ENCODE measurements at regions not wholly inside any gene's neighbourhood (a gene's known extent, or its start where the extent isn't known, plus 50 kb on each side); places are given as distances from the start of the nearest gene placed in this dataset.

GRCh38 chr10:113219446-113219845, 269.4 kb downstream of the TCF7L2 start:
- DNase-seq (ENCODE audit: low read depth): no peak

- DNase-seq (ENCODE audit: low read depth): no peak
Observed at GRCh38 chr10:113221756-113222168, 271.7 kb downstream of the TCF7L2 start.

- DNase-seq (ENCODE audit: low read depth): no peak
Observed at GRCh38 chr10:113222207-113222606, 272.2 kb downstream of the TCF7L2 start.

- no peak for DNase-seq (ENCODE audit: low read depth)
Observed at GRCh38 chr10:113225364-113225763, 275.3 kb downstream of the TCF7L2 start.

- DNase-seq (ENCODE audit: low read depth): no peak
Observed at GRCh38 chr10:113225903-113226302, 275.9 kb downstream of the TCF7L2 start.

- DNase-seq (ENCODE audit: low read depth): peak; percentile 55
Observed at GRCh38 chr10:113226399-113226798, 276.4 kb downstream of the TCF7L2 start.

GRCh38 chr10:113226831-113227445, 276.9 kb downstream of the TCF7L2 start:
- no peak for DNase-seq (ENCODE audit: low read depth)

- no peak for DNase-seq (ENCODE audit: low read depth)
Observed at GRCh38 chr10:113228530-113228929, 278.5 kb downstream of the TCF7L2 start.

GRCh38 chr10:113230011-113230610, 280.1 kb downstream of the TCF7L2 start:
- DNase-seq (ENCODE audit: low read depth): peak; percentile 85

- no peak for DNase-seq (ENCODE audit: low read depth)
Observed at GRCh38 chr10:113232928-113233511, 283.0 kb downstream of the TCF7L2 start.

GRCh38 chr10:113234481-113234880, 284.4 kb downstream of the TCF7L2 start:
- DNase-seq (ENCODE audit: low read depth): no peak

- DNase-seq (ENCODE audit: low read depth): no peak
Observed at GRCh38 chr10:113235508-113235907, 285.5 kb downstream of the TCF7L2 start.

GRCh38 chr10:113236998-113237397, 287.0 kb downstream of the TCF7L2 start:
- DNase-seq (ENCODE audit: low read depth): no peak

- DNase-seq (ENCODE audit: low read depth): no peak
Observed at GRCh38 chr10:113239566-113240350, 289.7 kb downstream of the TCF7L2 start.

GRCh38 chr10:113240736-113241135, 290.7 kb downstream of the TCF7L2 start:
- DNase-seq (ENCODE audit: low read depth): no peak

GRCh38 chr10:113241599-113242360, 291.7 kb downstream of the TCF7L2 start:
- no peak for DNase-seq (ENCODE audit: low read depth)

- no peak for DNase-seq (ENCODE audit: low read depth)
Observed at GRCh38 chr10:113243311-113243710, 293.3 kb downstream of the TCF7L2 start.

- no peak for DNase-seq (ENCODE audit: low read depth)
Observed at GRCh38 chr10:113244750-113245149, 294.7 kb downstream of the TCF7L2 start.

- no peak for DNase-seq (ENCODE audit: low read depth)
Observed at GRCh38 chr10:113245286-113245685, 295.2 kb downstream of the TCF7L2 start.

GRCh38 chr10:113247050-113247449, 297.0 kb downstream of the TCF7L2 start:
- DNase-seq (ENCODE audit: low read depth): no peak
